ENCODE measurements at regions not wholly inside any gene's neighbourhood (a gene's known extent, or its start where the extent isn't known, plus 50 kb on each side); places are given as distances from the start of the nearest gene placed in this dataset.

DNA sequence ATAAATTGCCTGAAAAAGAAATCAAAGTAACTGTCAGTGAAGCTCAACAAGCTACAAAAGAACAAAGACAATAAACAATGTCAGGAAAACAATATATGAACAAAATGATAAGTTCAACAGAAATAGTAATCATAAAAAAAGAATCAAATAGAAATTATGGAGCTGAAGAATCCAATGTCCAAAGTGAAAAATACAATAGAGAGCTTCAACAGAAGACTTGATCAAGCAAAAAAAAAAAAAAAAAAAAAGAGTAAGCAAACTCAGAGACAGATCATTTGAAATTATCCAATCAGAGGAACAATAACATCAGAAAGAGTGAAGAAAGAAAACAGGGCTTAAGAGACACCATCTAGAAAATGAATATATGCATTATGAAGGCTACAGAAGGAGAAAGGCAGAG lies 251.4 kb upstream of the SAMSN1 start:
- H2AFZ ChIP-seq (ENCODE audit: low read length): no peak overlapping the region
- H3F3A ChIP-seq (ENCODE audit: low read depth): no peaks in the 10 kb centered on the region
- H3K4me1 ChIP-seq (ENCODE audit: insufficient read depth, low read length, poor library complexity, severe bottlenecking): no peaks in the 10 kb centered on the region
- H3K27me3 ChIP-seq (ENCODE audit: insufficient read depth, low read length, poor library complexity, severe bottlenecking): no peaks in the 10 kb centered on the region
- no peak overlapping the region for H3K4me2 ChIP-seq (ENCODE audit: low read depth, low read length, poor library complexity, severe bottlenecking)
- H4K20me1 ChIP-seq (ENCODE audit: insufficient read depth, low read length, poor library complexity, severe bottlenecking): no peaks in the 10 kb centered on the region
- no peaks in the 10 kb centered on the region for H3K9me2 ChIP-seq (replicated peaks; ENCODE audit: low read depth, low read length)
- H3K9me3 ChIP-seq (ENCODE audit: insufficient read depth, low read depth, low read length): peaks cover 4% of the 10 kb centered on the region; the same call in 1 of the 2 replicates
- no peak overlapping the region for H3K9ac ChIP-seq (ENCODE audit: low read depth, low read length, poor library complexity, severe bottlenecking)
- H3K36me3 ChIP-seq (ENCODE audit: insufficient read depth, low read length): no peaks in the 10 kb centered on the region
- no peak for TF ChIP-seq EZH2phosphoT487 (IDR thresholded peaks at IDR 0.05; ENCODE audit: borderline replicate concordance)
- TF ChIP-seq, protein P1, sequence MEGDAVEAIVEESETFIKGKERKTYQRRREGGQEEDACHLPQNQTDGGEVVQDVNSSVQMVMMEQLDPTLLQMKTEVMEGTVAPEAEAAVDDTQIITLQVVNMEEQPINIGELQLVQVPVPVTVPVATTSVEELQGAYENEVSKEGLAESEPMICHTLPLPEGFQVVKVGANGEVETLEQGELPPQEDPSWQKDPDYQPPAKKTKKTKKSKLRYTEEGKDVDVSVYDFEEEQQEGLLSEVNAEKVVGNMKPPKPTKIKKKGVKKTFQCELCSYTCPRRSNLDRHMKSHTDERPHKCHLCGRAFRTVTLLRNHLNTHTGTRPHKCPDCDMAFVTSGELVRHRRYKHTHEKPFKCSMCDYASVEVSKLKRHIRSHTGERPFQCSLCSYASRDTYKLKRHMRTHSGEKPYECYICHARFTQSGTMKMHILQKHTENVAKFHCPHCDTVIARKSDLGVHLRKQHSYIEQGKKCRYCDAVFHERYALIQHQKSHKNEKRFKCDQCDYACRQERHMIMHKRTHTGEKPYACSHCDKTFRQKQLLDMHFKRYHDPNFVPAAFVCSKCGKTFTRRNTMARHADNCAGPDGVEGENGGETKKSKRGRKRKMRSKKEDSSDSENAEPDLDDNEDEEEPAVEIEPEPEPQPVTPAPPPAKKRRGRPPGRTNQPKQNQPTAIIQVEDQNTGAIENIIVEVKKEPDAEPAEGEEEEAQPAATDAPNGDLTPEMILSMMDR (conservative IDR thresholded peaks at IDR 0.05; ENCODE audit: low read length): no peak
- no peaks in the 10 kb centered on the region for H3K79me2 ChIP-seq (ENCODE audit: insufficient read depth, low read length)
- H3K4me3 ChIP-seq (ENCODE audit: low read length, poor library complexity, severe bottlenecking): no peak overlapping the region

DNA sequence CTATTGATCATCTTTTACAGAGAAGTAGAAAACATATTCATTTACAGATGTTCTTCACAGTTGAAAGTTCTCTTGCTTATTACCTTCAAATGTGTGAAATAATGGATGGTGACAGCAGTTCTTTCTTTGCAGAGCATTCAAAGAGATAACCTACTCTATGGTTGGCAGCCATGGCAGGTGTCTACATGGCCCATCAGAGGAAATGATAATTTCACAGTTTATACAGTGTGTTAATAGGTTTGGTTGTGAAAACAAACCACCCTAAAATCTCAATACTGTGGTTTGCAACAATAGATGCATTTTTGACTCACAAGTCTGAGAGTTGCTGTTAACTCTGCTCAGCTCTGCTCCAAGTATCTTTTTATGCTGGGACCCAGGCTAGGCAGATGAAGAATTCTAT lies 241.2 kb upstream of the SAMSN1 start:
- TF ChIP-seq EZH2phosphoT487 (IDR thresholded peaks at IDR 0.05; ENCODE audit: borderline replicate concordance): no peak
- TF ChIP-seq, protein P1 (conservative IDR thresholded peaks at IDR 0.05; ENCODE audit: low read length): no peak
- H3K9me3 ChIP-seq (ENCODE audit: insufficient read depth, low read depth, low read length): no peaks in the 10 kb centered on the region
- no peak overlapping the region for H3K9ac ChIP-seq (ENCODE audit: low read depth, low read length, poor library complexity, severe bottlenecking)
- H3K4me1 ChIP-seq (ENCODE audit: insufficient read depth, low read length, poor library complexity, severe bottlenecking): no peaks in the 10 kb centered on the region
- no peaks in the 10 kb centered on the region for H4K20me1 ChIP-seq (ENCODE audit: insufficient read depth, low read length, poor library complexity, severe bottlenecking)
- no peaks in the 10 kb centered on the region for H3K79me2 ChIP-seq (ENCODE audit: insufficient read depth, low read length)
- no peaks in the 10 kb centered on the region for H3K27me3 ChIP-seq (ENCODE audit: insufficient read depth, low read length, poor library complexity, severe bottlenecking)
- no peak overlapping the region for H3K4me2 ChIP-seq (ENCODE audit: low read depth, low read length, poor library complexity, severe bottlenecking)
- H3F3A ChIP-seq (ENCODE audit: low read depth): no peaks in the 10 kb centered on the region
- H3K9me2 ChIP-seq (replicated peaks; ENCODE audit: low read depth, low read length): no peaks in the 10 kb centered on the region
- H2AFZ ChIP-seq (ENCODE audit: low read length): no peak overlapping the region
- no peaks in the 10 kb centered on the region for H3K36me3 ChIP-seq (ENCODE audit: insufficient read depth, low read length)
- no peak overlapping the region for H3K4me3 ChIP-seq (ENCODE audit: low read length, poor library complexity, severe bottlenecking)

DNA sequence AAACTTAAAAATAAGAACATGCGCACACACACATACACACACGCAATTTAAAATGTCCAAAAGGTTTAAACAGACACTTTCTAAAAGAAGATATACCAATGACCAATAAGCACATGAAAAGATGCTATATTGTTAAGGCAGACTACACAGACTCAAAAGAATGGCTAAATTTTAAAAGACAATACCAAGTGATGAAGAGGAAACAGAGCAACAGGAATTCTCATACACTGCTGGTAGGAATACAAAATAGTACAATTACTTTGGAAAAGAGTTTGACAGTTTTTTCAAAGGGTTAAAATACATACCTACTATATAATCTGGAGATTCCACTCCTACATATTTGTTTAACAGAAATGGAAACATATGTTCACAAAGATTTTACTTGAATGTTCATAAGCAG lies 239.6 kb upstream of the SAMSN1 start:
- Histone ChIP-seq H3K27me3 (ENCODE audit: insufficient read depth, low read length, poor library complexity, severe bottlenecking) (no peaks in the 10 kb centered on the region), H3K4me2 (ENCODE audit: low read depth, low read length, poor library complexity, severe bottlenecking) (no peak overlapping the region), H3K4me3 (ENCODE audit: low read length, poor library complexity, severe bottlenecking) (no peak overlapping the region), H3K9me2 (replicated peaks; ENCODE audit: low read depth, low read length) (no peaks in the 10 kb centered on the region), H3K36me3 (ENCODE audit: insufficient read depth, low read length) (no peaks in the 10 kb centered on the region), H3K9ac (ENCODE audit: low read depth, low read length, poor library complexity, severe bottlenecking) (no peak overlapping the region), H3F3A (ENCODE audit: low read depth) (no peaks in the 10 kb centered on the region), H2AFZ (ENCODE audit: low read length) (no peak overlapping the region), H3K4me1 (ENCODE audit: insufficient read depth, low read length, poor library complexity, severe bottlenecking) (no peaks in the 10 kb centered on the region), H4K20me1 (ENCODE audit: insufficient read depth, low read length, poor library complexity, severe bottlenecking) (no peaks in the 10 kb centered on the region), H3K9me3 (ENCODE audit: insufficient read depth, low read depth, low read length) (no peaks in the 10 kb centered on the region), H3K79me2 (ENCODE audit: insufficient read depth, low read length) (no peaks in the 10 kb centered on the region)
- TF ChIP-seq, protein P1 (conservative IDR thresholded peaks at IDR 0.05; ENCODE audit: low read length): no peak
- TF ChIP-seq EZH2phosphoT487 (IDR thresholded peaks at IDR 0.05; ENCODE audit: borderline replicate concordance): no peak

All from Loucy (cell line).